CD4-positive, alpha-beta T cell (primary cell): ENCODE measurements at regions not wholly inside any gene's neighbourhood (a gene's known extent, or its start where the extent isn't known, plus 50 kb on each side); places are given as distances from the start of the nearest gene placed in this dataset.

Experiments used
- ATAC-seq: fragments of 200-7000 bp; cut with Tn5 transposase; one replicate; pipeline ENCODE4 v1.10.0; 2022; ENCODE audit warnings: mild to moderate bottlenecking; ENCODE audit not compliant: poor library complexity
- CTCF ChIA-PET: fragments of 350-600 bp; sonication (Branson Sonifier 250); formaldehyde crosslinking; loops from one replicate; lab custom pipeline; 2021; ENCODE audit warnings: antibody characterized with exemption, inconsistent platforms; lab: Charles Lee
- POLR2A ChIA-PET: fragments of 350-600 bp; sonication (Branson Sonifier 250); formaldehyde crosslinking; loops from one replicate; lab custom pipeline; 2021; ENCODE audit warnings: antibody characterized with exemption, inconsistent platforms; lab: Charles Lee
- DNase-seq, 14 experiments: peaks; one replicate each; pipeline ENCODE4 v3.0.0-alpha.2; 2013 to 2020; ENCODE audit warnings: mixed read lengths in 2 of 14
- H3K27ac ChIP-seq, 2 donors: one replicate each; pipeline versions ENCODE4 v1.5.1 to v1.7.0; 2013; ENCODE audit warnings: low read length in 2 of 2, low read depth in 1 of 2, mild to moderate bottlenecking in 1 of 2
- H3K27me3 ChIP-seq, 2 experiments: 1 replicate in 1 of 2; 2 replicates in 1 of 2; pipeline versions ENCODE4 v1.6.1 to v1.7.0; 2013; ENCODE audit warnings: low read length in 2 of 2, control low read depth in 1 of 2, mild to moderate bottlenecking in 1 of 2, moderate library complexity in 1 of 2; ENCODE audit not compliant: insufficient read depth in 2 of 2, control insufficient read depth in 1 of 2
- H3K36me3 ChIP-seq: one replicate; pipeline ENCODE4 v1.6.1; 2013; ENCODE audit warnings: low read length, control low read depth; ENCODE audit not compliant: insufficient read depth
- H3K4me1 ChIP-seq: one replicate; pipeline ENCODE4 v1.6.1; 2013; ENCODE audit warnings: low read length, control low read depth; ENCODE audit not compliant: insufficient read depth
- H3K4me3 ChIP-seq: one replicate; pipeline ENCODE4 v1.5.1; 2013; ENCODE audit warnings: mild to moderate bottlenecking, low read length, moderate library complexity
- H3K9me3 ChIP-seq, 2 experiments: 1 replicate in 1 of 2; 2 replicates in 1 of 2; pipeline versions ENCODE4 v1.6.1 to v1.7.0; 2013; ENCODE audit warnings: low read length in 2 of 2, mild to moderate bottlenecking in 2 of 2, control low read depth in 1 of 2, moderate library complexity in 1 of 2; ENCODE audit not compliant: control insufficient read depth in 1 of 2, insufficient read depth in 1 of 2
- H3K27ac Mint-ChIP-seq: one replicate; pipeline ENCODE4 v1.8.0; 2020; ENCODE audit warnings: mixed read lengths
- H3K27me3 Mint-ChIP-seq: one replicate; pipeline ENCODE4 v1.8.0; 2021; ENCODE audit warnings: mixed read lengths
- H3K36me3 Mint-ChIP-seq: one replicate; pipeline ENCODE4 v1.8.0; 2021; ENCODE audit warnings: low read depth, mixed read lengths
- H3K4me1 Mint-ChIP-seq: one replicate; pipeline ENCODE4 v1.8.0; 2021; ENCODE audit warnings: low read depth, mixed read lengths
- H3K4me3 Mint-ChIP-seq: one replicate; pipeline ENCODE4 v1.8.0; 2020; ENCODE audit warnings: mild to moderate bottlenecking, mixed read lengths
- H3K9me3 Mint-ChIP-seq: one replicate; pipeline ENCODE4 v1.8.0; 2020; ENCODE audit warnings: mixed read lengths
- intact Hi-C, 2 experiments: fragments of 100-400 bp; cut with DNase I in 1 of 2; cut with micrococcal nuclease in 1 of 2; formaldehyde crosslinking; loops; one replicate each; pipeline versions ENCODE4 v1.15.1 to v1.9.0; 2023 to 2025; cut with DNase I, micrococcal nuclease
- TF ChIP-seq, protein P1 (sequence below): fragments of 200-600 bp; IDR thresholded peaks from one replicate; pipeline ENCODE4 v1.8.0; 2022; ENCODE audit warnings: antibody characterized with exemption, mild to moderate bottlenecking

GRCh38 chr15:68526784-68527183, 52.0 kb upstream of the CORO2B start:
- Mint-ChIP-seq H3K27ac (no peak overlapping the region), H3K36me3 (no peaks in the 10 kb centered on the region), H3K27me3 (peaks cover 9% of the 10 kb centered on the region), H3K4me3 (no peak overlapping the region), H3K4me1 (peaks cover 16% of the 10 kb centered on the region), H3K9me3 (peaks cover 2% of the 10 kb centered on the region)
- Histone ChIP-seq H3K4me1 (no peaks in the 10 kb centered on the region), H3K4me3 (no peak overlapping the region), H3K36me3 (no peaks in the 10 kb centered on the region), H3K9me3 (peaks cover 6 to 8% of the 10 kb centered on the region in 2 experiments), H3K27ac (no peak overlapping the region), H3K27me3 (peaks cover 4 to 15% of the 10 kb centered on the region in 2 experiments)
- DNase-seq (no peak), ATAC-seq (no peak)
- intact Hi-C loops, result no loop called here
- ChIA-PET POLR2A (no interaction called here), CTCF (no interaction called here)
- TF ChIP-seq, protein P1, sequence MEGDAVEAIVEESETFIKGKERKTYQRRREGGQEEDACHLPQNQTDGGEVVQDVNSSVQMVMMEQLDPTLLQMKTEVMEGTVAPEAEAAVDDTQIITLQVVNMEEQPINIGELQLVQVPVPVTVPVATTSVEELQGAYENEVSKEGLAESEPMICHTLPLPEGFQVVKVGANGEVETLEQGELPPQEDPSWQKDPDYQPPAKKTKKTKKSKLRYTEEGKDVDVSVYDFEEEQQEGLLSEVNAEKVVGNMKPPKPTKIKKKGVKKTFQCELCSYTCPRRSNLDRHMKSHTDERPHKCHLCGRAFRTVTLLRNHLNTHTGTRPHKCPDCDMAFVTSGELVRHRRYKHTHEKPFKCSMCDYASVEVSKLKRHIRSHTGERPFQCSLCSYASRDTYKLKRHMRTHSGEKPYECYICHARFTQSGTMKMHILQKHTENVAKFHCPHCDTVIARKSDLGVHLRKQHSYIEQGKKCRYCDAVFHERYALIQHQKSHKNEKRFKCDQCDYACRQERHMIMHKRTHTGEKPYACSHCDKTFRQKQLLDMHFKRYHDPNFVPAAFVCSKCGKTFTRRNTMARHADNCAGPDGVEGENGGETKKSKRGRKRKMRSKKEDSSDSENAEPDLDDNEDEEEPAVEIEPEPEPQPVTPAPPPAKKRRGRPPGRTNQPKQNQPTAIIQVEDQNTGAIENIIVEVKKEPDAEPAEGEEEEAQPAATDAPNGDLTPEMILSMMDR, result no peak

GRCh38 chr15:68528626-68529290, 50.0 kb upstream of the CORO2B start:
- CTCF ChIA-PET, result no interaction called here
- TF ChIP-seq, protein P1, result no peak
- Mint-ChIP-seq H3K9me3 (peaks cover 8% of the 10 kb centered on the region), H3K27ac (no peak overlapping the region), H3K36me3 (peaks cover 7% of the 10 kb centered on the region), H3K4me3 (no peak overlapping the region), H3K4me1 (peaks cover 16% of the 10 kb centered on the region), H3K27me3 (peaks cover 4% of the 10 kb centered on the region)
- intact Hi-C loops, result no loop called here
- no peaks in the 10 kb centered on the region for H3K36me3 ChIP-seq
- no peak for DNase-seq
- no peak overlapping the region for H3K4me3 ChIP-seq
- peaks cover 0 to 5% of the 10 kb centered on the region in 2 experiments for H3K27me3 ChIP-seq
- peaks cover 8 to 17% of the 10 kb centered on the region in 2 experiments for H3K9me3 ChIP-seq
- no peak overlapping the region for H3K27ac ChIP-seq
- no peaks in the 10 kb centered on the region for H3K4me1 ChIP-seq
- POLR2A ChIA-PET, result no interaction called here
- no peak for ATAC-seq
